MM.1S (cell line): ENCODE measurements at regions not wholly inside any gene's neighbourhood (a gene's known extent, or its start where the extent isn't known, plus 50 kb on each side); places are given as distances from the start of the nearest gene placed in this dataset.

Source experiments
- DNase-seq: peaks from one replicate; pipeline ENCODE4 v3.0.0-alpha.2; 2015
- H2AFZ ChIP-seq: fragments of 300-600 bp; sonication (generic); 2 replicates; pipeline ENCODE4 v1.6.0; 2016; ENCODE audit warnings: antibody characterized with exemption, low read length
- H3F3A ChIP-seq: fragments of 300-600 bp; sonication (generic); 2 replicates; pipeline ENCODE4 v1.6.1; 2016; ENCODE audit warnings: mild to moderate bottlenecking, antibody characterized with exemption, low read length, moderate library complexity, mixed read lengths; ENCODE audit not compliant: insufficient read depth
- H3K27ac ChIP-seq: fragments of 300-600 bp; sonication (generic); 2 replicates; pipeline ENCODE4 v1.5.1; 2016; ENCODE audit warnings: mild to moderate bottlenecking, low read length
- H3K27me3 ChIP-seq: fragments of 300-600 bp; sonication (generic); replicated peaks from 2 replicates; pipeline ENCODE4 v1.6.0; 2016; ENCODE audit warnings: low read length; ENCODE audit not compliant: insufficient read depth
- H3K36me3 ChIP-seq: fragments of 300-600 bp; sonication (generic); replicated peaks from 2 replicates; pipeline ENCODE4 v1.6.1; 2016; ENCODE audit warnings: mild to moderate bottlenecking, low read length, mixed read lengths; ENCODE audit not compliant: insufficient read depth
- H3K4me1 ChIP-seq: fragments of 300-600 bp; sonication (generic); 2 replicates; pipeline ENCODE4 v1.6.1; 2016; ENCODE audit warnings: low read length, mixed read lengths
- H3K4me2 ChIP-seq: fragments of 300-600 bp; sonication (generic); 2 replicates; pipeline ENCODE4 v1.6.0; 2016; ENCODE audit warnings: low read depth, low read length
- H3K4me3 ChIP-seq: fragments of 300-600 bp; sonication (generic); 2 replicates; pipeline ENCODE4 v1.5.1; 2016; ENCODE audit warnings: low read length, mixed read lengths
- H3K79me2 ChIP-seq: fragments of 300-600 bp; sonication (generic); 2 replicates; pipeline ENCODE4 v1.6.1; 2016; ENCODE audit warnings: mixed run types, low read length, mixed read lengths
- H3K9ac ChIP-seq: fragments of 300-600 bp; sonication (generic); 2 replicates; pipeline ENCODE4 v1.6.1; 2016; ENCODE audit warnings: low read length, mixed read lengths
- H3K9me2 ChIP-seq: fragments of 300-600 bp; sonication (generic); replicated peaks from 2 replicates; pipeline ENCODE4 v1.6.1; 2016; ENCODE audit warnings: mild to moderate bottlenecking, low read length, mixed read lengths; ENCODE audit not compliant: insufficient read depth
- H3K9me3 ChIP-seq: fragments of 300-600 bp; sonication (generic); replicated peaks from 2 replicates; pipeline ENCODE4 v1.6.1; 2016; ENCODE audit warnings: mild to moderate bottlenecking, low read length, mixed read lengths; ENCODE audit not compliant: insufficient read depth
- H4K20me1 ChIP-seq: fragments of 300-600 bp; sonication (generic); 2 replicates; pipeline ENCODE4 v1.6.1; 2016; ENCODE audit warnings: mild to moderate bottlenecking, low read length, moderate library complexity, mixed read lengths; ENCODE audit not compliant: insufficient read depth
- CTCF ChIP-seq: fragments of 300-600 bp; sonication (generic); IDR thresholded peaks from 2 replicates; pipeline ENCODE4 v1.5.1; 2016; ENCODE audit warnings: antibody characterized with exemption, low read length, mixed read lengths
- EZH2 ChIP-seq: fragments of 300-600 bp; sonication (generic); optimal IDR thresholded peaks from 2 replicates; pipeline ENCODE3; 2017; ENCODE audit warnings: low read depth, mild to moderate bottlenecking, antibody characterized with exemption, low read length, mixed read lengths
- EZH2phosphoT487 ChIP-seq: fragments of 300-600 bp; sonication (generic); IDR thresholded peaks from 2 replicates; pipeline ENCODE4 v1.6.1; 2018; ENCODE audit warnings: antibody characterized with exemption, low read length

- no peak overlapping the region for H2AFZ ChIP-seq
- no peaks in the 10 kb centered on the region for H3K36me3 ChIP-seq
- H3K27me3 ChIP-seq: no peaks in the 10 kb centered on the region
- no peaks in the 10 kb centered on the region for H3K9me3 ChIP-seq
- no peak overlapping the region for H3K4me2 ChIP-seq
- H4K20me1 ChIP-seq: no peaks in the 10 kb centered on the region
- no peaks in the 10 kb centered on the region for H3K9me2 ChIP-seq
- DNase-seq: no peak
- H3K9ac ChIP-seq: no peak overlapping the region
- no peaks in the 10 kb centered on the region for H3K79me2 ChIP-seq
- no peaks in the 10 kb centered on the region for H3F3A ChIP-seq
- H3K4me3 ChIP-seq: no peak overlapping the region
- no peaks in the 10 kb centered on the region for H3K4me1 ChIP-seq
- H3K27ac ChIP-seq: no peak overlapping the region
- TF ChIP-seq CTCF: no peak
- TF ChIP-seq EZH2phosphoT487: no peak
- TF ChIP-seq EZH2: no peak
Observed at GRCh38 chr4:81870275-81870674, 398.6 kb upstream of the RASGEF1B start.

- Histone ChIP-seq H3K27ac (no peak overlapping the region), H3K4me2 (no peak overlapping the region), H3K9me3 (no peaks in the 10 kb centered on the region), H3K27me3 (no peaks in the 10 kb centered on the region), H2AFZ (no peak overlapping the region), H3K79me2 (no peaks in the 10 kb centered on the region), H3F3A (no peaks in the 10 kb centered on the region), H3K36me3 (no peaks in the 10 kb centered on the region), H3K9me2 (no peaks in the 10 kb centered on the region), H3K4me1 (no peaks in the 10 kb centered on the region), H4K20me1 (no peaks in the 10 kb centered on the region), H3K9ac (no peak overlapping the region), H3K4me3 (no peak overlapping the region)
- no peak for DNase-seq
- TF ChIP-seq EZH2 (no peak), CTCF (no peak), EZH2phosphoT487 (no peak)
Observed at GRCh38 chr4:81860111-81860510, 388.4 kb upstream of the RASGEF1B start.

- no peaks in the 10 kb centered on the region for H3K4me1 ChIP-seq
- no peak overlapping the region for H3K4me2 ChIP-seq
- H3K27ac ChIP-seq: no peak overlapping the region
Observed at GRCh38 chr4:81854406-81854805, 382.7 kb upstream of the RASGEF1B start.

More at GRCh38 chr4:81854406-81854805, 382.7 kb upstream of the RASGEF1B start:
- DNase-seq: no peak
- Histone ChIP-seq H3K4me3 (no peak overlapping the region), H4K20me1 (no peaks in the 10 kb centered on the region), H2AFZ (no peak overlapping the region), H3K79me2 (no peaks in the 10 kb centered on the region), H3K9ac (no peak overlapping the region), H3K27me3 (no peaks in the 10 kb centered on the region), H3K9me3 (no peaks in the 10 kb centered on the region), H3F3A (no peaks in the 10 kb centered on the region), H3K36me3 (no peaks in the 10 kb centered on the region), H3K9me2 (no peaks in the 10 kb centered on the region)
- TF ChIP-seq CTCF: no peak
- TF ChIP-seq EZH2phosphoT487: no peak
- TF ChIP-seq EZH2: no peak
